Endothelial cell of umbilical vein (primary cell): ENCODE measurements at regions not wholly inside any gene's neighbourhood (a gene's known extent, or its start where the extent isn't known, plus 50 kb on each side); places are given as distances from the start of the nearest gene placed in this dataset.
"Not testable (repeated sequence)": the region's sequence is repeated elsewhere in the genome, so short reads cannot be mapped to it uniquely, and the experiment has no call there.

Experiments used
- BruUV-seq: library from RNA; stranded (reverse); fragments of 400-500 nt; replicated peaks from 2 replicates; lab custom pipeline; 2021; lab: Mats Ljungman, UMichigan
- CTCF ChIA-PET: fragments of 300-600, 350-600 bp; sonication (Branson Sonifier 250); formaldehyde crosslinking; loops from one replicate; lab custom pipeline; 2021; ENCODE audit warnings: antibody characterized with exemption, inconsistent platforms; lab: Charles Lee
- POLR2A ChIA-PET: fragments of 300-600, 350-600 bp; sonication (Branson Sonifier 250); formaldehyde crosslinking; loops from one replicate; lab custom pipeline; 2021; ENCODE audit warnings: antibody characterized with exemption, inconsistent platforms; lab: Charles Lee
- DNase-seq: peaks from one replicate; pipeline ENCODE4 v3.0.0-alpha.2; 2011; ENCODE audit warnings: low read depth, low spot score
- FAIRE-seq: peaks from 2 replicates; lab custom pipeline; 2011; peaks lifted over from hg19 to GRCh38; lab: Jason Lieb, UNC
- H2AFZ ChIP-seq: 2 replicates; pipeline ENCODE4 v1.6.0; 2012; ENCODE audit warnings: low read depth, low read length, control low read depth, inconsistent platforms
- H3K27ac ChIP-seq: 2 replicates; pipeline ENCODE4 v1.5.1; 2011; ENCODE audit warnings: low read depth, mild to moderate bottlenecking, control low read depth, low read length, moderate library complexity; ENCODE audit not compliant: insufficient read depth
- H3K27me3 ChIP-seq, 2 experiments: 2 replicates each; pipeline versions ENCODE4 v1.6.0 to v1.6.1; 2011; ENCODE audit warnings: low read length in 2 of 2, mixed read lengths in 1 of 2; ENCODE audit not compliant: control insufficient read depth in 2 of 2, insufficient read depth in 2 of 2
- H3K36me3 ChIP-seq, 2 experiments: 2 replicates in 1 of 2; 3 replicates in 1 of 2; pipeline ENCODE4 v1.5.1; 2011; ENCODE audit warnings: low read length in 2 of 2, mild to moderate bottlenecking in 1 of 2, moderate library complexity in 1 of 2; ENCODE audit not compliant: control insufficient read depth in 2 of 2, insufficient read depth in 2 of 2; ENCODE audit errors: extremely low read depth in 1 of 2
- H3K4me1 ChIP-seq: 3 replicates; pipeline ENCODE4 v1.5.1; 2011; ENCODE audit warnings: mild to moderate bottlenecking, low read length; ENCODE audit not compliant: control insufficient read depth, insufficient read depth; ENCODE audit errors: extremely low read depth
- H3K4me2 ChIP-seq: 2 replicates; pipeline ENCODE4 v1.6.1; 2011; ENCODE audit warnings: low read length, control low read depth, mixed read lengths; ENCODE audit not compliant: insufficient read depth
- H3K4me3 ChIP-seq, 3 experiments: fragments of 200-600 bp in 1 of 3; sonication (generic), shearing (Covaris generic) in 1 of 3; replicated peaks in 1 of 3; 2 replicates each; pipeline ENCODE4 v1.5.1; 2011 to 2016; ENCODE audit warnings: control low read depth in 3 of 3, low read length in 3 of 3, mild to moderate bottlenecking in 2 of 3, inconsistent platforms in 1 of 3, low read depth in 1 of 3, moderate library complexity in 1 of 3; ENCODE audit not compliant: insufficient read depth in 1 of 3
- H3K79me2 ChIP-seq: 2 replicates; pipeline ENCODE4 v1.6.0; 2012; ENCODE audit warnings: low read length, inconsistent platforms; ENCODE audit not compliant: control insufficient read depth, insufficient read depth
- H3K9ac ChIP-seq: replicated peaks from 2 replicates; pipeline ENCODE3; 2011; ENCODE audit warnings: low read length, control low read depth; ENCODE audit not compliant: insufficient read depth; ENCODE audit errors: extremely low read depth
- H3K9me1 ChIP-seq: replicated peaks from 3 replicates; pipeline ENCODE4 v1.6.0; 2011; ENCODE audit warnings: mild to moderate bottlenecking, low read length; ENCODE audit not compliant: control insufficient read depth, insufficient read depth; ENCODE audit errors: extremely low read depth
- H3K9me3 ChIP-seq: replicated peaks from 2 replicates; pipeline ENCODE4 v1.5.1; 2012; ENCODE audit warnings: low read length, inconsistent platforms; ENCODE audit not compliant: control insufficient read depth, insufficient read depth
- H4K20me1 ChIP-seq: replicated peaks from 2 replicates; pipeline ENCODE3; 2011; ENCODE audit warnings: mild to moderate bottlenecking, low read length; ENCODE audit not compliant: control insufficient read depth, insufficient read depth; ENCODE audit errors: extremely low read depth
- CTCF ChIP-seq, 2 donors: IDR thresholded peaks; 1 replicate in 1 of 2; 2 replicates in 1 of 2; pipeline ENCODE4 v1.5.1; 2011; ENCODE audit warnings: low read length in 2 of 2, mild to moderate bottlenecking in 2 of 2, moderate library complexity in 2 of 2, control low read depth in 1 of 2, inconsistent platforms in 1 of 2, low read depth in 1 of 2; ENCODE audit not compliant: insufficient read depth in 1 of 2; ENCODE audit errors: extremely low read depth in 1 of 2
- EZH2 ChIP-seq: IDR thresholded peaks from 2 replicates; pipeline ENCODE4 v1.6.1; 2012; ENCODE audit warnings: borderline replicate concordance, low read depth, mild to moderate bottlenecking, moderate library complexity, low read length, inconsistent platforms; ENCODE audit not compliant: severe bottlenecking
- FOS ChIP-seq: IDR thresholded peaks from 2 replicates; pipeline ENCODE4 v1.6.1; 2011; ENCODE audit warnings: mild to moderate bottlenecking, low read length, moderate library complexity, borderline replicate concordance; ENCODE audit not compliant: insufficient read depth
- GATA2 ChIP-seq: IDR thresholded peaks from 2 replicates; pipeline ENCODE4 v1.7.0; 2011; ENCODE audit warnings: low read depth, mild to moderate bottlenecking, moderate library complexity, mixed read lengths, low read length; ENCODE audit not compliant: insufficient read length, insufficient read depth
- JUN ChIP-seq: IDR thresholded peaks from 2 replicates; pipeline ENCODE4 v1.6.1; 2011; ENCODE audit warnings: borderline replicate concordance, low read depth; ENCODE audit not compliant: insufficient read length, insufficient read depth
- MAX ChIP-seq: IDR thresholded peaks from 2 replicates; pipeline ENCODE4 v1.6.1; 2011; ENCODE audit not compliant: insufficient read depth, insufficient read length
- MYC ChIP-seq: IDR thresholded peaks from one replicate; pipeline ENCODE4 v1.6.1; 2011; ENCODE audit warnings: mild to moderate bottlenecking, low read depth, low read length
- POLR2A ChIP-seq: IDR thresholded peaks from 2 replicates; pipeline ENCODE4 v1.6.1; 2012; ENCODE audit warnings: low read depth, mild to moderate bottlenecking, control low read depth, low read length
- POLR2AphosphoS5 ChIP-seq: IDR thresholded peaks from 2 replicates; pipeline ENCODE4 v1.6.1; 2012; ENCODE audit warnings: low read depth, mild to moderate bottlenecking, control low read depth, low read length, moderate library complexity; ENCODE audit not compliant: insufficient read depth
- dilution Hi-C: fragments of 300-500 bp; cut with MboI; formaldehyde crosslinking; loops from one replicate; pipeline ENCODE4 v1.15.0; 2019; ENCODE audit warnings: low sequenced_read_pairs; ENCODE audit not compliant: extremely low pct_ligation_motif_present
- intact Hi-C: fragments of 100-400 bp; cut with micrococcal nuclease; formaldehyde crosslinking; loops from one replicate; pipeline ENCODE4 v1.10.0; 2022

DNA sequence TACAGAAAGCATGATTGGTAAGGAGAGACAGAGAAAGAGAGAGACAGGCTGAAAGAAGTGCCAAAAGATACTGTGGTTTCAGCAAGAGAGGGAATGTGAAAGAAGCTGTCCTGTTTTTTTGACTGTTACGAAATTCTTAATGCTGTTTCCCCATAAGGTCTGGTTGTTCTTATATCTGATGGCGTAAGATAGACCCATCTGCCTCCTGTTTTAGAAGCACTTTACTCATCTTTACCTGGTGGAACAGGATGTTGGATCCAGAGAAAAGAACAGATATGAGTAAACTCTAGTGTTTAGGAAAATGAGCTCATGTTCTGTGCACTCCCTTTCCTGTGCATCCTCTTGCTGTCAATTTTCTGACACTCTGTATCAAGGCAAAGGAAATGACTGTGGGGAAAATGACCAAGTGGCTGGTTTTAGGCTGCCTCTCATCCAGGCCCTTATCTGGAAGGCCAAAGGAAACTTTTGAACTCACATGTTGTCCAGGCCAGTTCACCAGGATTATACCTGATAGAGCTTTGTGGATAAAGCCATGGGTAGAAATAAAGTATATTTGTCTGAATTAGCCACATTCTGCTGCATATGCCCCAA lies 311.7 kb upstream of the HTR2C start:
- no peak overlapping the region for H3K4me2 ChIP-seq
- H3K4me3 ChIP-seq = no peak overlapping the region
- H2AFZ ChIP-seq = no peak overlapping the region
- dilution Hi-C loops = no loop called here
- no peak overlapping the region for H3K9ac ChIP-seq
- POLR2A ChIA-PET = no interaction called here
- CTCF ChIA-PET = no interaction called here
- H4K20me1 ChIP-seq = no peaks in the 10 kb centered on the region
- no peaks in the 10 kb centered on the region for H3K79me2 ChIP-seq
- intact Hi-C loops = no loop called here
- no peak for TF ChIP-seq CTCF (IDR thresholded peaks at IDR 0.05; ENCODE audit: extremely low read depth in 1 of 2, insufficient read depth in 1 of 2, low read depth in 1 of 2, low read length in 2 of 2)
- TF ChIP-seq POLR2AphosphoS5 = no peak
- no peak for TF ChIP-seq JUN
- no peak for TF ChIP-seq EZH2
- TF ChIP-seq GATA2 = no peak
- no peak for TF ChIP-seq FOS
- TF ChIP-seq POLR2A = no peak
- TF ChIP-seq MYC = no peak
- no peak for TF ChIP-seq MAX
- H3K27me3 ChIP-seq = no peaks in the 10 kb centered on the region
- H3K4me1 ChIP-seq = no peaks in the 10 kb centered on the region
- no peaks in the 10 kb centered on the region for H3K9me3 ChIP-seq
- H3K36me3 ChIP-seq = no peaks in the 10 kb centered on the region
- no peak overlapping the region for H3K27ac ChIP-seq
- DNase-seq (no peak), FAIRE-seq (no peak)
- no TSS peak for BruUV-seq
- H3K9me1 ChIP-seq = no peaks in the 10 kb centered on the region

- H3K27me3 ChIP-seq, H4K20me1 ChIP-seq, H3K4me2 ChIP-seq, FAIRE-seq, H3K9ac ChIP-seq, H3K4me1 ChIP-seq, POLR2A ChIA-PET, intact Hi-C loops, H3K36me3 ChIP-seq, H3K9me3 ChIP-seq, CTCF ChIA-PET, H3K9me1 ChIP-seq, BruUV-seq, H3K79me2 ChIP-seq, H2AFZ ChIP-seq, DNase-seq, dilution Hi-C loops, H3K27ac ChIP-seq, H3K4me3 ChIP-seq: not testable (repeated sequence)
Measured at GRCh38 chrX:114270371-114270770, 313.5 kb upstream of the HTR2C start.
